NCI-H2196 treated with DMSO at 0.1 percent for 48 hours (cell line): ENCODE measurements at regions not wholly inside any gene's neighbourhood (a gene's known extent, or its start where the extent isn't known, plus 50 kb on each side); places are given as distances from the start of the nearest gene placed in this dataset.

Experiments
- DNase-seq: peaks from one replicate; lab custom pipeline; 2025; ENCODE audit not compliant: unreplicated experiment; lab: John Stamatoyannopoulos, UW

DNA sequence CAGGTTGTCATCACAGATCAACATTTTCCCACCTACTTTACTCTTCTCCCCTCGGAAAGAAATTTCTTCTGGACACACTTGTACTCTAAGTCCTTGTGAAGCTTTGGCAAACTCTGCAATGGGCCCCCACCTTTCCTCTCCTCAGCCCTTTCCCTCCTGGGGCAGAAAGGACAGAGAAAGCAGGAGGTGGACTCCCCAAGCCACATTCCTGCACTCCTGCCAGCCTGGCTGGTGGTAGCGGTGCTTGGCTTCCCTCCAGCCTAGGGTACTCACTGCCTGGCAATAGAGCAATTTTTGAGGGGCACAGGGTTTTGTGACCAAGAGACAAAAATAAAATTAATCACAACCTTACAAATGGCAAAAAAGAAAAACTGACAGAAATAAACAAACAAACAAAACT lies 451.4 kb downstream of the ZSWIM6 start:
- DNase-seq = no peak

DNA sequence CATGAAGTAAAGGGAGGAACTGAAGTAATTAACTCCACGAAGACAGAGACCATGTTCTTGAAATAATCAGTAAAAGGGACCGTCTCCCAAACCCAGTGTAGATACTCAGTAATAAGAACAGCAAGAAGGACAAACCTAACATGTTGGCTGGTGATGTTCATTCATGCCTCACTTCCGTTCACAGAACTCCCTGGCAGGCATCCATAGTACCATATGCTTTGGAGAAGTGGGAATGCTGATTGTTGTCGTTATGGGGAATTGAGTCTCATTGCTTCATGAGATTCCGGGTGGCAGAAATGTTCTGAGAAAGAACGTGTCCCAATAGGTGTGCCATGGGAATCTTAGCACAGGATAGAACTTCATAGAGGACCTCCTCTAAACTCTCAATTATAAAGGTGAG lies 452.3 kb downstream of the ZSWIM6 start:
- no peak for DNase-seq

DNA sequence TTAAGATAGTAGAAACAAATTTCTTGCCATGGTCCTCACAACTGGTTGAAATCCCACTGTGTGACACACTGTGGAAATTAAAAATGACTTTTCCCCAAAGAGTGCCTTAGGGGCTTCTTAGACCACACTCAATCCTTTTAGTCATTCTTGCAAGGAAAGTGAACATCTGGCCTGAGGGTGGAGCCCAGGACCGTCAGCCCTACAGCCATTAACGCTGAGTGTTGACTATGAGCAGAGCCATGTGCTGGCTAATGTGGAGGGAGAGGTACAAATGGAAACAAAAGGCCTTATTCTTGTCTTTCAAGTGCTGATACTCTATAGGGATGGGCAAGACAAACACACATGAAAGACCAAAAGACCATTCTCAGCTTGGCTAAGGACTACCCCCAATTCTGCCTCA lies 456.5 kb downstream of the ZSWIM6 start:
- no peak for DNase-seq

DNA sequence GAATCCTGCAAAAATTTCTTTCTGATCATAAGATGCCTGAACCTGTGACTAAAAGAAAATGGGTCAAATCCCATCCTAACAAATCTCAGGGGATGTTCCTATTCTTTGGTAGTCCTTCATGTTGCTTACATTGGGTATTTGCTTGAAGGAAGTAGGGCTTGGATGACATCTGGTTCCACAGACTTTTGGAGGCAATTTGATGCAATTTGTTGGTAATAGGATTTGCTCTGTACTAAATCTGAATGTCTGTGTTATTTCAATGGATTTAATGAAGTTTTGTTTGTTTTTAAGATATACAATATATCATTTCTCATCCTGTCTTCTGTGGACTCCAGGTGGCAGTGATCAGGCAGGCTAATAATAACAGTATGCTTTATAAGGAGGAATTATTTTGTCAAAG lies 457.9 kb downstream of the ZSWIM6 start:
- DNase-seq = no peak

DNA sequence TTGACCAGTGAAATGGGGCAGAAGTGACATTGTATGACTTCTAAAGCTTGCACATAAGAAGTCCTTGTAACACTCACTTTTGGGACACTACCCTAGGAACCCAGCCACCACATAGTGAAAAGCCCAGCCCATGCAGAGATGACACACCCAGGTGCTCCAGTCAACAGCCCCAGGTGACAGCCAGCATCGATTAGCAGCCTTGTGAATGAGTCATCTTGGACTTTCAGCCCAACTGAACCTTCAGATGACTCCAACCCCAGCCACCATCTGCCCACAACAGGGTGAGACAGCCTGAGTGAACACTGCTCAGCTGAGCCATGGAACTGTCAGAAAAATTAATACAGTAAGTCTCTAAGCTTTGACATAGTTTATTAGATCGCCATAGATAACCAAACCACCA lies 458.6 kb downstream of the ZSWIM6 start:
- DNase-seq = no peak

DNA sequence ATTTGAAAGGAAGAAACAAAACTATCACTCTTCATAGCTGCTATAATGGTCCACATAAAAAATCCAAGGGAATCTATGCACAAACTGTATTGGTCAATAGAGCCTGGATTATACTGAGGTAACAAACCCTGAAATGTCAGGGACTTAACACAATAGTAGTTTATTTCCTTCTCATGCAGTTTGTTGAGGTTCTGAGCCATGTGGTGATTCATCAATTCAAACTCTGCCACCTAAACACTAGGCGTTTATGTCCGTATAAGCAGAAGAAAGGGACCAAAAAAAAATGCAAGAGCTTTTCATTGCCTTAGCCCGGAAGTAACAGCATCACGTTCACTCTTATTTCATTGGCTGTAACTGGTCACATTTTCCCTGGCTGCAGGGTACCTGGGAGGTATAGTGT lies 464.7 kb downstream of the ZSWIM6 start:
- DNase-seq = no peak

DNA sequence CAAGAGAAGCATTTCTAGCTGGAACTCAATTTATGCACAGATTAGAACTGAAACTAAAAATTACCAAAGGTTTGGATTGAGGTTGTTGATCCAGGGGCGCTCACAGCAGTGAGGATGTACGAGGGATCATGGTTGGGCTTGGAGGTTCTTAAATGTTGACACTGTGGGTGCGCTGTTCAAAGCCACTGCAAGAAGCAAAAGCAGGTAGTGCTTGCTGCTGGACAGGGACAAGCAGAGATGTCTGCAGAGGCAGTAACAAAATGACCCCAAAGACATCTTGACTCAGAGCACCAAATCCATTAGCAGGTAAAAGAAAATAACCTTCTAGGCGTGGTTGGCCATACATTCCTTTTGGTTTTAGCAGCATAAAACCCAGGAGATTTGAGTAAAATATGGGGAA lies 468.4 kb downstream of the ZSWIM6 start:
- no peak for DNase-seq

DNA sequence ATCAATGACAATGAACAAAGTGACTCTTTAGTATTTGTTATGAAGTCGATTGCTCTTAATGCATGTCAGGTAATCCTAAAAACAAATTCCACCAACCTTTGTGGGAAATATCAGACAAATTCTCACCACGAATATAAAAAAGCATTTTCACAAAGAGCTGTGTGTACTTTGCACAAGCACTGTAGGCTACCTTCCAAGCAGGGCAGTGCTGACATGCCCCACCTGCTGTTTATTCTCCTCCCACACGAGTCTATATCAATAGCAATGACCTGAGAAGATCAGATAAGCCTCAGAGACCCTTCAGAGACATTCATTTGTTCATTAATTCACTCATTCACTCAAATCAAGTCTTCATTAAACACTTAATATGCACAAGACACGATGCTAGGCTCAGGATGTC lies 469.1 kb downstream of the ZSWIM6 start:
- no peak for DNase-seq

DNA sequence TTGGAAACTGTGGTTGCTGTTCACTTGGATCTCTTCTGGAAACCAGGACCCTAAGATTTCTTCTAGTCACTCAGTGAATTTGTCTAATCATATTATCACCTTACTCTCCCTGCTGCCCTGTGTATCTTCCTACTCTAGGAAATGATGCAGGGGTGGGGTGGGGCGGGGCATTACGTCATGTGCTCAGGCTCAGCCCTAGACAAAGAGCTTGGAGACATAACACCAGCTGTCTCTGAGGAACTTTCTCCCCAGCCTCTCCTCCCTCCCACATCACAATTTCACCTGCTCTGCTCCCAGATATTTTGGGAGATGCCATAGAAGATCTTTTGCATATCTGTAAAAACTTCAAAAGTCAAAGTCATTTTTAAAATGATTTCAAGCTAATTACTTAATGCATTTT lies 470.4 kb downstream of the ZSWIM6 start:
- no peak for DNase-seq

DNA sequence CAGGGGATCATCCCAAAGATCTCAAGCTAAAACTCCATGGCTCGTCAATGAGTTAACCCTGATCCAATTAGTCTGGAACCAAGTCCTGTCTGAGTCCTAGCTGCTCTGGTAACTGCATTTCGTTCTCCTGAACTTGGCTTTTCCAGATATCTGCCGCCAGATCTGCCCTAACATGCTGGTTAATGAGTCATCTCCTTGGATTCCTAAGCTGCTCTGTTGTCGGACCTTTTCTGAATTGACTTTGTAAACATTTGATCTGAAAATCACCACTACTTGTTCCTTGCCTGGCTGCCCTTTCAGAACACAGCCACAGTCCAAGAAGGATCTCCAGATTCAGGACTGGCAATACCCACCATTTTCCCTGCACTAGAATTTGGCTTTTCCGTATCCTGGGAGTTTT lies 473.0 kb downstream of the ZSWIM6 start:
- DNase-seq = no peak

DNA sequence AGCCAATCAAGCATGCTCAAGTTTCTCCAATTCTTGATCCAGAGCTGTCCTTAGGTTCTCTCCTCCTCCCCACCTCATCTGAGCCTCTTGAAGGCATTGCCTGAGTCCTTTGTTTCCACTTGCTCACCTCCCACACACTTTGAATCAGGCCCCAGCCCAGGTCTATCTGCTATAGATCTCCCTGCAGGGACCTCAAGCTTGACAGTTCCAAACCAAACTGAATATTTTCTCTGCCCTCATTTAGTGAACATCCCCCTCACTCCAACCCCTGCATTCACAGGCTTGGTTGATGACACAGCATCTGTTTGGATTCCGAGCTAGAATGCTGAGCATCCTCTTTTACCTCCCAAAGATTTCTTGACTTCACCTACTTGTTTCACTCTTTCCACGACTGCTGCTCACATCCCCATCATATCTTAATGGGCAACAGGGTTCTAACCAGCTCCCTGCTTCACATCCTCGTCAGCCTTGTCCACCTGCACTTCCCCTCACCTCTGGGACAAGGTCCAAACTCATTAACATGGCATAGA lies 474.5 kb downstream of the ZSWIM6 start:
- DNase-seq = no peak

DNA sequence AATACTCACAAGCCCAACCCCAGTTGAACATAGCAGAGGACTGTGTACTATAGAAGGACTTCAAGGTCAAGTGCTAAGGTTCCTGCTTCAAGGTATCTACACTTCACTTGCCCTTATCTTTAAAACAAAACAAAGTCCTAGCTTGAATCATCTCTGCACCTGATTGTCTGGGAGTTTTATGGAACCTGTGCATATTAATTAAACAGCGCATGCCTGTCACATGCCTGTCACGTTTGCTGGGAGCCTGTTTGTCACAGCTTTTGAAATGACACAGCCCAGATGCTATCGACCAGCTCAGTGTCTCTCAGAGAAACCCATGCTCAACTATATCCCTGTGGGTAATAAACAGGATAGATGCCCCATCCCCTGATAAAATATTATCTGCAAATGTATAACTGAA lies 476.0 kb downstream of the ZSWIM6 start:
- DNase-seq = no peak

DNA sequence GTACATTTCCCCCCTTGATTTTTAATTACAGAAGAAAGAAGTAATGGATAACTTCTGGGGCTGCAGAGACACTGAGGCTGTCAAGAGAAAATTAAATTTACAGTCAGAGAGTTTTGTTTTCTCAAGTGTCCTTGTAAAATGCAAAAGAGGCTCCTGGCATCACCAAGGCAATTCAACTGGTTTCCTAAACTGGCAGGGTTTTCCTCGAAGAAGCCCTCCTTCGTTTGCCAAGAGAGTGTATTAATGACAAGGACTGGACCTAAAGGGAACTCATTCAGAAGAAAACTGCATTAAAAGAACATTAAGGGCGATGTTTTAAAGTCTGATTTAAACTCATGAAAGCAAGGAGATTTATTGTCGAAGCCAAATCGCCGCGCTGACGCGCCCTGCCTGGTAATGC lies 476.9 kb downstream of the ZSWIM6 start:
- no peak for DNase-seq

DNA sequence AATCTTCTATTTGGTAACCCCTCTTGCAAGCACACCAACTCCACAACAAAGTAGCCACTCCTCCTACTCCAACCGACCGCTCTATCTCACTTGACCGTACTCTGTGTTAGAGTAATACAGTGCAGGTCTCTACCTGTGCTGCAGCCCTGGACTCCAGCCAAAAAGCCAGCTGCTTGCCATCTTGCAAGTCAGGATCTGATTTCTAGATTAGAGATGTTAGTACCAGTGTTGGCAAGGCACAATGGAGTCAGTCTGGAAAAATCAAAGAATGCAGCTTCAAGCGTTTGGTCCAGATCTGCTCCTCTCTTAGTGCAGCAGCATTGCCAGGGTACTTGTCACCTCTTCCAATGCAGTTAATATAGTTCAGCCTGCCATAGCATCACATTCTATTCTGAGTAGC lies 477.6 kb downstream of the ZSWIM6 start:
- no peak for DNase-seq

DNA sequence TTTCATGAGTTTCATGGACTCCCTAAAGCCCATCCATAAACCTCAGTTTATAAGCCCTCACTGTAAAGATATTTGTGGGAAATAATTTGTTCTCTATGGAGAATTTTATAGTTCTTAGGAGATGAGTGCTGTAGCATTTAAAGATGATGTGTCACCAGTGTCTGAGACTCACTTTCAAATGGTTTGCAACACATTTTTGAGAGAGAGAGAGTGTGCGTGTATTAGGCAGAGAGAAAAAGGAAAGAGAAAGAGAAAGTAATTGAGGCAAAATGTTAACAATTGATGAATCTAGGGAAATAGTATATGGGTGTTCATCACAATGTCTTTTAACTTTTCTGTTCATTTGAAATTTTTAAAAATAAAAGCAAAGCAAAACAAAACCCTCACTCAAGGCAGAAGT lies 479.0 kb downstream of the ZSWIM6 start:
- DNase-seq = no peak

DNA sequence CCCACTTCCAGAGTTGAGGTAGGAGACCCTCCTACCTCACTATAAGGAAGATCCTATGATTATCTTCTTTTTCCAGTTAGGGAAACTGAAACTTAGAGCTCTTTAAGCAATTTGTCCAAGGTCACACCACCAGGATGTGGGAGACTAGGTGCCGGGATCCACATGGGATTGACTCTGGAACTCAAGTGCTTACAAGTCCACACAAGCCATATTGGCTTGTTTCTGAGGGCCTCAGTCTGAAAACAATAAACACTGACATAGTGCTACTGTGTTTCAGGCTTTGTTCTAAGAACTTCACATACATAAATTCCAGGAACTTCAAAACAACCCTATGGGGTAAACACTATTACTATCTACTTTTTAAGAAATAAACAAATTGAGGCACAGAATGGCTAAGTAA lies 481.3 kb downstream of the ZSWIM6 start:
- DNase-seq = no peak

DNA sequence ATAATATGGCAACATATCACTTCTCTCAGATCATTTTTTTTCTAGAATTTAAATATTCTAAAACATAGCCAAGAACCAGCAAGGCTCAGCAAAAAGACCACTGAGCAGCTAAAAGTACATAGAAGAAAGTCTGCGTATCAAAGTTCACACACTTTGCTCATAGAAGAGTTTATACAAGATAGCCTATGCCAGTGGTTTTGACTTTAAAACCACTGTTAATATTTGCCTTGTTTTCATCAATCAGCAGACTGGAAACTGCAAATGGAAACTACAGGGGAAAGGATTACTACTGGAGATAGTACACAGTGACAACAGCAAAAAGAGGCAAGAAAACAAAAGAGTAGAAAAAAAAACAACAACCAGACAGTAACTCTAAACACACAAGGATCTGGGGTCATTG lies 483.3 kb downstream of the ZSWIM6 start:
- DNase-seq = no peak

DNA sequence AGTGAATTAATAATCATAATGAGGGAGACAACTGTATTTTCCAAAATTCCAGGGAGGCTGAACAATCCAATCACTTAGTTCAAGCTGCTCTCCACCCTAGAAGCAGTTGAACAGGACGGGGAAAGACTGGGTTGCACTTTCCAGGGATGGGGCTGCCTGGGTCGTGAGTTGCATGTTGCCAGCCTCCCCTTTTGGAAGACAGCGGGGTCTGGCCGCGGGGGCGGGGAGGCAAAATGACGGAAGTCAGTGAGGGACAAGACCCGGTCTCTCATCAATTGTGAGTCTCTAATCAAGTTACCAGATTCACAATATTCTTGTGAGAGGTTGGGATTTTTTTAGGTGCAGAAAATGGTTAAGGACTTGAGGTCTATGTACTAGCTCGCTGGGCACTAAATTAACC lies 484.1 kb downstream of the ZSWIM6 start:
- no peak for DNase-seq

DNA sequence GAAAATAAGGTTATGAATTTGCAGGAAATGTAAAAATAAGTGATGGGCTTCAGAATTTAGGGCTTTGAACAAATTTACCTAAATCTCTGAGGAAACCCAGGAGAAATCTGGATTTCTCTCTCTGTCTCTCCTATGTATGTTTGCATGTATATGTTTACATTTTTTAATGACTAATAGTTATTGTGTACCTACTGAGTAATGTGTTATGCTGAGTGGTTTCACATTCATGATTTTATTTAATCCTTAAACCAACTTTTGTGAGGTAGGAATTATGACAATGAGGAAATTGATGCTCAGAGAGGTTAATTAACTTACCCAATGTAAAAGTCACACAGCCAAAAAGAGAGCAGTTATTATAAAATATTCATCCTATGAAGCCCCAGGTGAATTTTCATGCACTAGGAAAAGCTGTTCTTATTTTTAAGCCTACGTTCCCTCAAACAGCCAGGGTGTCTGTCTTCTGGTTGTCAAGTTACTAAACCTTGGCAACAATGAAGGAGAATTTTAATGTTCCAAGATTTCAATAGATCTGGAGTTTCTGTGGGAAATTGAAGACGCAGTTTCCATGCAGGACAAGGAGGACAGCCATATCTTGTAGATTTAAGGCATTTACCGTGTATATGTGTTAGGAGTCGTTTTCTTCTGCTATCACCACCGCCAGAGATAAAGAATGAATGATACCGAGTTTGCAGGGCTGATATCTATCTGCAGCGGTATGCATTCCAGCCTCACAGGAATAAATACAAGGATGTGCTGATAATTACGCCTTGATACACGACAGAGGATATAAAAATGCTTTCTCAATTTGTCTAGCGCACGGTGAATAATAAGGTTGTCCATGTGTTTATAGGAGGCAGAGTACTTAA lies 484.8 kb downstream of the ZSWIM6 start:
- DNase-seq = no peak

DNA sequence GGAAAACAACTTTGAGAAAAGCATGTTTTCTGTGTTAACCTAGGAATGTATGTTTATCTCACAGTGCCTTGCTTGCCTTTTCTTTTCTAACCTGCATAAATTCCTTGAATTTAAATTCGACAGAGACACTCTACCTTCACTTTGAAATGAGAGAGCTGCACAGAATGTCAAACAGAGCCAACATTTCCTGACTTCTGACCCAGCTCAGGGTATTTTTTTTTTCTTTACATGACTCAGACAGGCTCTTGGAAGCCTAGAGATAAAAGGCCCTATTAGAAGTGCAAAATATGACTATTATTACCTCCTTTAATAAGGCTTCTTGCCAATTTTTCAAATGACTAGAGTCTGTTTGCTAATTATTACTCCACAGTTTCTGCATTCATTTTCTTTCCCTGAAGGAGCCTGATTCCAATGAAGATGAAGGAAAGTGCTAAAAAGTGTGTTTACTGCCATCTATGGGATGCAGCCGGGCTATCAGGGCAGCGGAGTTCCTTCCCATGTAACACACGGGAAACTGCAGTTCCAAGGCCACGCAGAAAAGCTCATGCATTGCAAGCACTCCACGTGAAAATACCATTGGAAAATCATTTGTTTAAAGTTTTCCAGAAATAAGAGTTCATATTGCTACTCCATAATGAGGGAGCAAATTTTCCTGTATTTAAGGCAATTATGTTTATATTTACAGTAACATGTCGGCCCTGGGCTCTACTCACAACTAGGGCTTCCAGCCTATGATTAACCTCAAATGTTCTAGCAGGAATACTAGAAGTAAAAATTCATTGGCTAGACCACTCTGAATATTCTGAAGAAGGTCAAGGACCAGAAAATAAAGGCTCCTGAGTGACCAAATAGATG lies 485.6 kb downstream of the ZSWIM6 start:
- DNase-seq = no peak

DNA sequence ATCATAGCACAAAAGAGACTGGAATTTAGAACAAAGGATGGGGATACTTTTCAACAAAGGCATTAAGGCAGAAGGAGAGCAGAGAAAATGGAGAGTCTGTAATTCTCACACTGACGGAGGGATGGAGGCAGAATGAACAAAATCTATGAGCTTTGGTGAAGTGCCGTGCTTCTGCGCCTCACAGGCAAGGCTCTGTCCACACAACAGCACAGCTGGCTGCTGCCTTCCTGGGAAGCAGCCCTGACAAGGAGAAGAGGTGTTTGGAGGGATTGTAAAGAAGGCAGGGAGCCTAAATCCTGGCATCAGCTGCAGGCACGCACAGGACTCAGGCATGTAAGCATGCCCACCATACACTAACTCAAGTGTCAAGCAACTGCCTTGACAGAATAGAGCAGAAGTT lies 485.2 kb upstream of the KIF2A start:
- no peak for DNase-seq

DNA sequence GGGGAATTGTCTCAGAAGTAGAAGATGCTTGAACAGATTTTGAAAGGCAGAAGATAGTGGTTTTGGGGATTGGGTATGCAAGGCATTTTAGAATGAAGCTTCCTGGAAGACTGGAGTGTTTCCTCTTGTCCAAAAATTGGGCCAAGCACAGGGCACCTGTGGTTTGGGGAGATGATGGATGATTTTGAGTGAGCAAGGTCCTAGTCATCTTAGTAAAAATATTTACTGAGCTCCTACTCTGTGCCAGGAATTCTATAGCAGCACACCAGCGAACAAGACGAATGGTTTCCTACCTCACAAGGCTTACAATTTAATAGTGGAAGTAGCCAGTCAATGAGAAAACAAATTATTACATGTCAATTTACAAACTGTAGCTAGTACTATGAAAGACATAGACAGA lies 484.4 kb upstream of the KIF2A start:
- DNase-seq = no peak
